Endometrium (tissue), 2 donors: ENCODE measurements at regions not wholly inside any gene's neighbourhood (a gene's known extent, or its start where the extent isn't known, plus 50 kb on each side); places are given as distances from the start of the nearest gene placed in this dataset.
"Not testable (repeated sequence)": the region's sequence is repeated elsewhere in the genome, so short reads cannot be mapped to it uniquely, and the experiment has no call there.

Experiments
- FAIRE-seq: peaks from 2 replicates; lab custom pipeline; 2012; peaks lifted over from hg19 to GRCh38; lab: Jason Lieb, UNC
- donor health status: control.
- donor health status: control.

GRCh38 chr4:137738375-137738990, 206.2 kb upstream of the PCDH18 start:
- no peak for FAIRE-seq

- no peak for FAIRE-seq
Observed at GRCh38 chr4:137735561-137736104, 203.3 kb upstream of the PCDH18 start.

- not testable (repeated sequence) for FAIRE-seq
Observed at GRCh38 chr4:137733174-137734141, 201.2 kb upstream of the PCDH18 start.

DNA sequence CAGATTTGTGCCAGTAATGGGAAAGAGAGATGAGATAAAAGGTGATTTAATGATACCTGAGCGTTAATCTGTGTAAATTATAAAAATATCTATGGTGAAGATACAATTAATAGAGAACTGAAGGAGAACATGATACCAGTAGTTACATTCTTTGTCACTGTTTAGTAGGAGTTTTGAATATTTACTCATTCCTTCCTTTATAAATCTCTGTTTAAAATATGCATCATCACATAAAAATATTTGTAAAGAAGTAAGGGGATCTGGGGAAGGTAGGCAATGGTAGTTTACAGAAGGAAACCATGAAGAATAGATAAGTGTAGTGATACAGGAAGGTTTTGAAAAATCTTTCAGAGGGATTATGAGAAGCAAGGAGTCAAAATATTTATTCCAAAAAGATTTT, 190.6 kb upstream of the PCDH18 start:
- no peak for FAIRE-seq

- FAIRE-seq: no peak
Observed at GRCh38 chr4:137711502-137711901, 179.2 kb upstream of the PCDH18 start.

GRCh38 chr4:137707626-137708025, 175.3 kb upstream of the PCDH18 start:
- FAIRE-seq: no peak

DNA sequence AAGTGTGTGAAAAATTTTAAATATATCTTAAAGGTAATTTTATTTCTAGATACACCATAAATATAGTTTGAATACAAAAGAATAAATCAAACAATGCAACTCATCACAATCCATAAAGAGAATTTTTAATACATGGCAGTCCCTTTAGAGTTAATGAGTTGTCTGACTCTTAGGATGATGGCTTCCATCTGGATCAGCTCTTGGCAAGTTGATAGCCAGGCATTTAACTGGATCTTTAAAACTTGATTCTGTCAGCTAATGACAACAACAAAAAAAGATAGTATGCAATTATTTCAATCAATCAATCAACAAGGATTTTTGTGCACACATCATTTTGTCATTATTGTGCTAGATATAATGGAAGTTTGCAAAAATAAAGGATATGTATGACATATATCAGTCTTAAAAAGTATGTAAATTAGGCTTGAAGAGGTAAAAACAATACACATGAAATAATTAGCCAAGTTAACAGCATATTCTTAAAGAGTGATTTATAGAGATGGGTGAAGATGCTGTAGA, 174.9 kb upstream of the PCDH18 start:
- FAIRE-seq: no peak

- FAIRE-seq: peak; percentile 98
Observed at GRCh38 chr4:137705171-137705783, 173.0 kb upstream of the PCDH18 start.

GRCh38 chr4:137703195-137703594, 170.9 kb upstream of the PCDH18 start:
- FAIRE-seq: no peak

DNA sequence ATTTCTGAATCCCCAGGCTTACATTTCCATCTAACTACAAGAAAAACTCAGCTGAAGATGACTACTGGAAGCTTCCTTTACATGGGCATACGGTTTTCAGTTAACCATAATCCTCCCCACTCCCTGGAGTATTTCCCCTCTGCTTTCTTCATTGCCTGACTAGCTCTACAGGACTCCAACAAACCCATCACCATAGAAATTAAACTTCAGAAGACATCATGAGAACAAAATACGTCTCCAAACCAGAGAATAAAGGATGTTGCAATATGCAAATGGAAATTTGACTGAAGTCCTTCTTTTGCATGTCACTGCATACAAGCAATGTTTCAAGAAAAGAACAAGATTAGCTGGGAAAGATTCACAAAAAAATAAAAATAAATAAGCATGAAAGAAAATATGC, 170.2 kb upstream of the PCDH18 start:
- FAIRE-seq: no peak

- FAIRE-seq: no peak
Observed at GRCh38 chr4:137701401-137701800, 169.1 kb upstream of the PCDH18 start.

DNA sequence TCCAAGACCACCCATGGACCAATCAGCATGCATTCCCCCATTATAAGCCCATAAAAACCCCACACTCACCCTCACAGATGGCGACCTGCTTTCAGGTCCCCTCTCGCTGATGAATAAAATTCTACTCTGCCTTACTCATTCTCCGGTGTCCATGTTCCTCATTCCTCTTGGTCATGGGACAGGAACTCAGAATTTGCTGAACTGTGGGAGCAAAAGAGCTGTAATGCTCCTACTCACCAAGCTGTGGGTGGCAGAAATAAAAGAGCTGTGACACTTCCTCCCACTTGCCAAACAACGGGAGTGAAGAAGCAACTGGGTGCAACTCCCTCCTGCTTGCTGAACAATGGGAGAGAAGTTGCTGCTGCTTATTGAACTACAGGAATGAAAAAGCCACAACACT, 168.5 kb upstream of the PCDH18 start:
- no peak for FAIRE-seq

DNA sequence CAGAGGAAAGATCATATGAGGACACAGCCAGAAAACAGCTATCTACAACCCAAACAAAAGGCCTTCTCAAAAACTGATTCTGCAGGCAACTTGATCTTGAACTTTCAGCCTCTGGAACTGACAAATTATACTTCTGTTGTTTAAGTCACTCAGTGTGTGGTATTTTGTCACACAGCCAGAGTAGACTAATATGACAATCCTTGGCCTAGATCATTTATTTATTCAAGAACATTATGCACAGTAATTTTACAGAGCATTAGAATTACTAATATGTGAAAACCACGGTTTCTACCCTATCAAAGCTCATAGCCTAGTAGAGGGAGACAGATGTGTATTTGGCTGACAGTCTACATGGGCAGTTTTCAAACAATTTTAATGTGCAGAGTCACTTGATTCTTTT, 167.8 kb upstream of the PCDH18 start:
- FAIRE-seq: peak; percentile 8

- FAIRE-seq: no peak
Observed at GRCh38 chr4:137694138-137694537, 161.8 kb upstream of the PCDH18 start.

- FAIRE-seq: no peak
Observed at GRCh38 chr4:137693641-137694040, 161.3 kb upstream of the PCDH18 start.

DNA sequence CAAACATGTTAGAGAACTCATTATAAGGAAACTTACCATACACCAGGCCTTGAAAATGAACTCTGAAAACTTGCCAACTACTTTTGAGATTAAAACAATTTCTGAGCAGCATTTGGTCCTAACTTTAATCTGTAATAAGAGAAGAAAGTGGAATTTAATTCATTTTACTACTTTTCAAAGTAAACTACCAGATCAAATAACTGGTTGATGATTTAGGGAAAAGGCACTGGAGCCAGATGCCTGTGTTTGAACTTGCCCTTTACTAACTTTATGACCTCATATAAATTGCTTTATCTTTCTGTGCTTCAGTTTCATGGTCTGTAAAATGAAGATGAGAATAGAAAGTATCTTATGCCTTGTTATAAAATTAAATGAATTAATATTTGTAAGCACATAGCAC, 159.9 kb upstream of the PCDH18 start:
- FAIRE-seq: peak; percentile 37

DNA sequence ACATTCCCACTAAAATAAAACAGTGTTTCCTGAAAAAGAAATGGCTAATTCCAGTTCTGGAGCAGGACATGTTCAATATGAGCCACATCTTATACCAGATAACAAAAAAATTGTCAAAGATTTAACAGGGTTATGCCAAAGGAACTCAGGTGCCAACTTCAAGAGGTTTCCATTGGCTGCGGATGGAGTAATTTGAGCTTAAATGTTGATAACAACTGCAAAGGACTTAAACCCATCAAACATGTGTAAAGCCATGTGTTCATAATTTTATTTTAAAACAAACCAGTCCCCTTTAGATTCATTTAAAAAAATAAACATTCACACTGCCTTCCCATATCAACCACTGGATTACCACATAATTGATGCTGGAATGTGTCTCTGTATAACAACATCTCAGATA, 156.4 kb upstream of the PCDH18 start:
- no peak for FAIRE-seq

DNA sequence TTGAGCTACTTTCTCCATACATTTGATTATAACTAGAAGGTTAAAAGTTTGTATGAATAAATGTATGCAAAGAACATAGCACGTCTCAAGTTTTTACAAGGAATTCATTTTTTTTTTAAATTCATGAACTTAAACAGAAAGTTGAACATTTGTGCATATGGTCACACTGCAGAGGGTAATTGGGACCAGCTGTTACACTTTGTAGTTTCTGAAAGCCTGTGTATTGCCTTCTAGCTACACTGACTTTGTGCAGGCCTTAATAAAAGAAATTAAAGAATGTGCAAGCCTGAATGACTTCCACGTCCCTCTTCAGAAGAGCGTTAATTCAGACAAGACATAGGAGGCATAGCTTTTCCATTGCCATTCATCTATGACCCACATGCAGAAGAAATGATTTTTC, 153.1 kb upstream of the PCDH18 start:
- peak; percentile 89 for FAIRE-seq

DNA sequence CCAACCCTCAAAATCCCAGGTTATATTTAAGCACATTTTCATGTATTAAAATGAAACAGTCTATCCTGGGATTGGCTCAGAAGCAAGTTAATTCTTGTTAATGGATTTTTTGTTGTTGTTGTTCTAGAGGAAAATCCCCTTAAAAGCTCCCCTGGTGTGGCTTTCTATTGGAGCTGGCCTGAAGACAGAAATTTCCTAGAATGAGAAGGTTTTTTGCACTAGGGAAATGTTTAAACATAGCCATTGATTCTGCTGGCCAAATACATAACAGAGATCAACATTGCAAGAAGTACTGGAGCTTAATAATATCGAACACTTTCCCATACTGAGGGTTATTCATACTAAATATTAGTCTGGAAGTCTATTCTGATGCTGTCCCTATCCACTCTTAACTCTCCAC, 148.8 kb upstream of the PCDH18 start:
- FAIRE-seq: no peak

DNA sequence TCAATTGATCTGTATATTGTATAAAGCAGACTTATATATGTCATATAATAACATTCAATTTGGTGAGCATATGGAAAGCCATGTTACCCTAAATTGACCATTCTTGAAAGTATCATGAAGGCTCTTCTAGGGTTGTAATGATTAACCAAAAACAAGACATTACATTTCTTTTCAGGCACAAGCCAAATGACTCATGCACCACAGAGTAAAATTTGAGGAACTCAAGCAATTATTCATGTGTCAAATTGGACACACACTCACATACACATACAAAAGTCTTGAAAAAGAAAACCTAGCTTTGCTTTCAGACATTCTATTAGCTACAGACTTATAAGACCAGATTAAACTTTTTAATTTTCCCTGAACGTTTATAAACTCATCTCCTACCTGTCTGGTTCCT, 146.5 kb upstream of the PCDH18 start:
- no peak for FAIRE-seq

DNA sequence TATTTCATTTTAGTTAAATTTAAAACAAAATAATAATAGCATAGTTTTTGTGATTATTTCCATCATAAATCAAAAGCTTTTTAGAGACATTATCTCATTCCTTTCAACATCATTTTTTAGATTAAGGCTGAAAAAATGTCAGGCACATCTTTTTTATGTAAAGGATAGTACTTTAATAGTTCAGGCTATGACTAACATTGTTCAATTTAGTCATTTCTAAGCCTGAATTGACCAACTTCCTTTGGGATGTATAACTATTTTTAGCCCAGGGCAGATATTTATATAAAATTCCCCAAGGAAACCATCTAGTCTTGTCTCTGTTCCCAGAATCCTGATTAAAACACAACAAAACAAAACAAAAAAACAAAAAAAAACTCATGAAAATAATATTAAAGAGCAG, 145.6 kb upstream of the PCDH18 start:
- no peak for FAIRE-seq

GRCh38 chr4:137676357-137676998, 144.2 kb upstream of the PCDH18 start:
- no peak for FAIRE-seq
